GM18508 (cell line): ENCODE measurements at regions not wholly inside any gene's neighbourhood (a gene's known extent, or its start where the extent isn't known, plus 50 kb on each side); places are given as distances from the start of the nearest gene placed in this dataset.
"Not testable (repeated sequence)": the region's sequence is repeated elsewhere in the genome, so short reads cannot be mapped to it uniquely, and the experiment has no call there.

Experiments used
- ATAC-seq: cut with Tn5 transposase; IDR thresholded peaks from one replicate; pipeline ENCODE4 v1.9.1; 2021; ENCODE audit warnings: moderate number of reproducible peaks; ENCODE audit not compliant: insufficient read depth, unreplicated experiment

GRCh38 chr9:82799286-82799685, 263.7 kb downstream of the RASEF start:
- ATAC-seq = no peak

GRCh38 chr9:82805027-82805426, 257.9 kb downstream of the RASEF start:
- ATAC-seq = no peak

DNA sequence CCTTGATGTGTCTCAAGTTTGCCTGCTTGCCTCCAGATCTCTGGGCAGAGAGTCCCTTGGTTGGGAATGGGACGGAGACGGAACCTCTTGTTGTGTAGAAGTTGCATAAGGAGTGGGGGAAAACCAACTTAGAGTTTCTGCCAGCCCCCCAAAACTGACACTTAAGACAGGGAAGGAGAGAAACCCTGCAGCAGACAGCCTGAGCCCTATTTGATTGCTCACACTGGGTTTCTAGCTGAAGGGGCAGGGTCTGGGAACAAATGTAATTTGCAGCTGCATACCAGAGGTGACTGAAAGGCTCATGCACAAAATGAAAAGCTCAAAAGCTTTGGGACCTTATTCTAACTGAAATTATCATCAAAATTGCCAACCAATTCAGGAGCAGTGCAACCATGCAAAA, 254.5 kb downstream of the RASEF start:
- ATAC-seq = no peak

GRCh38 chr9:82810915-82811314, 252.0 kb downstream of the RASEF start:
- ATAC-seq = no peak

GRCh38 chr9:82819260-82819659, 243.7 kb downstream of the RASEF start:
- no peak for ATAC-seq

DNA sequence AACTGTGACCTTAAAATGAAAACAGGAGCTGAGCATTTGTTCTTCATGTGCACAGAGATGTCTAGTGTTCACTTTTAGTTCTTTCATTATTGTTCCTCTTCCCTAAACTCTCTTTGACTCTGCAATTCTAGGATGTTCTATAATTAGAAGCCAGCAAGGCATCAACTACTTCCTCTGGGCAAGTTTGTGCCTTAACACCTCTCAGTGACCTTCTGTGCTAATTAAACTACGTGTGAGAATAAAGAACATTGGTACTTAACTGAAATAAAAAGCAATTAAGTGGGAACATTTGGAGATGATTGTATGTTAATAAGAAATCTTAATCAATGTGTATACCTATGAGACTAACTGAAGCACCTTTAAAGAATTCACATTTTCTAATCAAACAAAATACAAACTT, 242.8 kb downstream of the RASEF start:
- ATAC-seq = no peak

DNA sequence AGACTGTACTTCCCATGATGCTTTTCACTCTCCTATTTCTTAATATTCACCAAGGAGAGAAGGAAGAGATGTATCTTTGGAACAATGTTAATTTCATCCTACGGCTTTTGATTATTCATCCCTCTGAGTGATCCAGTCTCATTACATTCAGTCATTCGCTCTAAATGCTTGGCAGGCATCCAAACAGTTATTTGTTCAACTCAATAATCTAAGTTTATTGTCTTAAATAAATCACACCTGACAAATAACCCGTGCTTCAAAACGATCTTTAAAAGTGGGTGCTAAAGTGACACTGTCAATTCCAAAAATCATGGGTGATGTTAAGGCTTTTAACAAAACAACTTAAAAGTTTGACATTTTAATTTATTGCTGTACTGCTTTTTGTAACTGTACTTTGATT, 233.1 kb downstream of the RASEF start:
- no peak for ATAC-seq

DNA sequence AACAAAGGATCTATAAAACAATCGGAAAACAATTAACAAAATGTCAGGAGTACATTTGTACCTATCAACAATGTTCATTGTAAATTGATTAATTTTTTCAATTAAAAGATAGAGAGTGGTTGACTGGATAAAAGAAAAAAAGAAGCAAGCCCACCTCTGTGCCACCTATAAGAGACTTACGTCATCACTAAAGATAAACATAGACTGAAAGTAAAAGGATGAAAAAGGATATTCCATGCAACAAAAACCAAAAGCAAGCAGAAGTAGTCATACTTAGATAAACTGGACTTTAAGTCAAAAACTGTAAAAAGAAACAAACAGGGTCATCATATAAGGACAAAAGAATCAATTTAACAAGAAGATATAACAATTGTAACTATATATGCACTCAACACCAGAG, 197.4 kb downstream of the RASEF start:
- ATAC-seq = no peak

DNA sequence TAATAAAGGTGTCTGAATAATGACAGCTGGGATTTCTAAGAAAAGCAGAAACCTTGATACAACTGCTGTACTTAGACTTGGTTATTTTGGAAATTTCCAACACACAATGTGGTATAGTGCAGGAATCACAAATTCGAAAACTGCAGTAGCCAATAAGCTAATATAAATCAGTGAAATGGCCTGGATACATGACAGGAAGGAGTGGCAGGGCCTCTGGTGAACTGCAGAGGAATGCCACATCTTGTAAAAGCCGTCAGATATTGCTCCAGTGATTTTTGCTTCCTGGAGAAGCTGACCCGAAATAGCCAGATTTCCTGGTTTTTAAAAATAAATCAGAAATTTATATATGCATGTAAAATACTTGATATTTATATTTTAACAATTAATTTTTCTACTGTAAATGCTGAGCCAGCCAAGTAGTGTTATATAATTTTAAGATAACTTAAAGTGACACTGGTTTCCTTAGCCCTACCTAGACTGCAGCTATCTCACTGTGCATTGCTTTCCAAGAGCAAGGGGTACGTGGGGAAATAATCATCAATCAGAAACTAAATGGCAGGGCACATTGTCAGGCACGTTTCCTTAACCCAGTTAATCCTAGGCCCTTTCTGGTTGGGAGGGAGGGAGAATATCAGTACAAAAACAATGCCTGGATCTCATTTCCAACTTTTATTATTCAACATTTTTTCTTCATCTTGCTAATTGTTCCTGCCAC, 182.4 kb downstream of the RASEF start:
- no peak for ATAC-seq

GRCh38 chr9:82882138-82882537, 180.8 kb downstream of the RASEF start:
- ATAC-seq = no peak

- ATAC-seq = no peak
Observed at GRCh38 chr9:82882748-82883147, 180.2 kb downstream of the RASEF start.

GRCh38 chr9:82883436-82883835, 179.5 kb downstream of the RASEF start:
- no peak for ATAC-seq

GRCh38 chr9:82883974-82884373, 179.0 kb downstream of the RASEF start:
- not testable (repeated sequence) for ATAC-seq

DNA sequence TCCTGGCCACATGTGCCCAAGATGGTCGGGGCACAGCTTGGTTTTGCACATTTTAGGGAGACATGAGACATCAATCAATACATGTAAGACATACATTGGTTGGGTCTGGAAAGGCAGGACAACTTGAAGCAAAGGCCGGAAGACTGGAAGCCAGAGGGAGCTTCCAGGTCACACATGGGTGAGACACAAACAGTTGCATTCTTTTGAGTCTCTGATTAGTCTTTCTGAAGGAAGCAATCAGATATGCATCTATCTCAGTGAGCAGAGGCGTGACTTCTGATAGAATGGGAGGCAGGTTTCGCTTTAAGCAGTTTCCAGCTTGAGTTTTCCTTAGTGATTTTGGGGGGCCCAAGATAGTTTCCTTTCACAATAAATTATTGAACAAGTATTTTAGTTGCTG, 172.5 kb downstream of the RASEF start:
- ATAC-seq = no peak

GRCh38 chr9:82890865-82891264, 172.1 kb downstream of the RASEF start:
- no peak for ATAC-seq

DNA sequence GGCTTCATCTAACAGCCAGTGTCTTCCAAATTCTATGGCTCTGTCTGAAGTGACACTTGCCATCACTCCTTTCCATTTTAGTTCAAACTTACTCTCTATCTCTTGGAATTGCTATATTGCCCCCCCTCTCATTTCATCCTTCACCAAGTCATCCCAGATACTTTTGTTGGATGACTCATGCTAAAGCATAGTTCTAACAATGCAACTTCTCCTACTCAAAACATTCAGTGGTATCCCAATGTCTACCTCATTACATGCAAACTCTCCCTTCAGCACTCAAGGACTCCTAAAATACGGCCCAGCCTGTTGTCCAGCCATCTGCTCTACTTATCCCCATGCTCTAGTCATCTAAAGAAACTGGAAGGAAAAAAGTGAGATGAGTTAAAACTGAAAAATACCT, 171.6 kb downstream of the RASEF start:
- no peak for ATAC-seq

DNA sequence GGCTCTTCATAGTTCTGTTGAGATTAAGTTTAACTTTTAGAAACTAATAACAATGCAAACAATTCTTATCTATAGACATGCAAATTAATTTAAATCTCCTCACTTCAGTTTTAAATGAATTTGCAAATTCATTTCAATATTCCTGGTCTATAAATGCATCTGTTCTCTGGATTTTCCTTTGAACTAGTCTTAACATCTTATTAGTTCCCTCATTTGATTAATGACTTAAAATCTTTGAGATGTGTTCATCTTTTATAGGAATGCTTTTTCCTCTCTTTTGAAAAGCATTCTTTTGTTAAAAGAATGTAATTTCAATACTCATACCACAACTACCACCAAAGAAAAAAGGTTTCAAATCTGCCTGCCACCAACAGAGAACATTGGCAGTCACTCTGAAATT, 169.4 kb downstream of the RASEF start:
- ATAC-seq = no peak

- no peak for ATAC-seq
Observed at GRCh38 chr9:82894548-82894947, 168.4 kb downstream of the RASEF start.

GRCh38 chr9:82894961-82895821, 167.8 kb downstream of the RASEF start:
- ATAC-seq = no peak

GRCh38 chr9:82895822-82896110, 167.2 kb downstream of the RASEF start:
- no peak for ATAC-seq

DNA sequence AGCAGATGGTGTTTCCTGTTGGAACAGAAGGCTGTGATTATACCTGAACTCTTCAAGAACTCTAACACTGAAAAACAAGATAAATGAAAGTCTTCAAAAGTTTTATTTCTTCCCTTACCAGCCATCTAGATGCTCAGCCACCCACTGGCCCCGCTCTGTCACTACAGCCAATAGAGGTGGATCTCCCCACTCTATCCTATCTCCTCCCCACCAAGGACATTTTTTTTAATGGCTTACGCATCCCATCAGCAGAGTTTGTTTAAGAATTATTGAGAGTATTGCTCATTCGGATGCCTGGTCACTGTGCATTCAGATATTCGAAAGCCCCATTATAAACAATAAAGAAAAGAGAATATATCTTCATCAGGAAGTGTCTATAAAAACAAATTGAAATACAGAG, 159.4 kb downstream of the RASEF start:
- no peak for ATAC-seq

GRCh38 chr9:82911996-82912395, 150.9 kb downstream of the RASEF start:
- no peak for ATAC-seq
